ENCODE measurements at regions not wholly inside any gene's neighbourhood (a gene's known extent, or its start where the extent isn't known, plus 50 kb on each side); places are given as distances from the start of the nearest gene placed in this dataset.

DNA sequence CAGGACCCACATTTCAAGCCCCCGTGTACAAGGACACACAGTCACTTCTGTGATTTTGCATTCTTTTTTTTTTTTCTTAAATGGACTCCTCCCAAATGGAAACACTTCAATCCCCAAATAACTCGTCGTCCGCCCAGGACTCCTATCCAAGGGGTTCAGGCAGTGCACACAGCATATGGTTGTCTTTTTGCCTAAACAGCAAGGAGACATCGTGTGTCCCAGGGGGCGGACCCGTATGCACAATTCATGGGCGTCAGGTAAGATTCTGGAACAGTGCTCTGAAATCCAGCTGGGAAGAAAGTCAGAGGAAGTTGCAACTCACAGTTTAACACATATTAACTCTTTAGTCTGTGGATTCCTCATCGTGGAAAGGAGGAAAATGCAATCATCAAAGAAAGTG lies 231.3 kb downstream of the SHOX start:
- no peaks in the 10 kb centered on the region for H3K4me1 ChIP-seq
- no peak overlapping the region for H3K4me3 ChIP-seq
- no peaks in the 10 kb centered on the region for H3K36me3 ChIP-seq
- peaks cover 0 to 33% (median 2%) of the 10 kb centered on the region in 11 donors for H3K9me3 ChIP-seq
- WGBS, 2 donors: 47 to 63% methylated on average over 9 of the region's 9 CpGs
- intact Hi-C loops (cut with DNase I): no loop called here
- no peaks in the 10 kb centered on the region for H3K27me3 ChIP-seq
- ATAC-seq (no peak), DNase-seq (no peak)
- TF ChIP-seq, protein P1, sequence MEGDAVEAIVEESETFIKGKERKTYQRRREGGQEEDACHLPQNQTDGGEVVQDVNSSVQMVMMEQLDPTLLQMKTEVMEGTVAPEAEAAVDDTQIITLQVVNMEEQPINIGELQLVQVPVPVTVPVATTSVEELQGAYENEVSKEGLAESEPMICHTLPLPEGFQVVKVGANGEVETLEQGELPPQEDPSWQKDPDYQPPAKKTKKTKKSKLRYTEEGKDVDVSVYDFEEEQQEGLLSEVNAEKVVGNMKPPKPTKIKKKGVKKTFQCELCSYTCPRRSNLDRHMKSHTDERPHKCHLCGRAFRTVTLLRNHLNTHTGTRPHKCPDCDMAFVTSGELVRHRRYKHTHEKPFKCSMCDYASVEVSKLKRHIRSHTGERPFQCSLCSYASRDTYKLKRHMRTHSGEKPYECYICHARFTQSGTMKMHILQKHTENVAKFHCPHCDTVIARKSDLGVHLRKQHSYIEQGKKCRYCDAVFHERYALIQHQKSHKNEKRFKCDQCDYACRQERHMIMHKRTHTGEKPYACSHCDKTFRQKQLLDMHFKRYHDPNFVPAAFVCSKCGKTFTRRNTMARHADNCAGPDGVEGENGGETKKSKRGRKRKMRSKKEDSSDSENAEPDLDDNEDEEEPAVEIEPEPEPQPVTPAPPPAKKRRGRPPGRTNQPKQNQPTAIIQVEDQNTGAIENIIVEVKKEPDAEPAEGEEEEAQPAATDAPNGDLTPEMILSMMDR (IDR thresholded peaks at IDR 0.05): no peak
- no peak overlapping the region for H3K27ac ChIP-seq

DNA sequence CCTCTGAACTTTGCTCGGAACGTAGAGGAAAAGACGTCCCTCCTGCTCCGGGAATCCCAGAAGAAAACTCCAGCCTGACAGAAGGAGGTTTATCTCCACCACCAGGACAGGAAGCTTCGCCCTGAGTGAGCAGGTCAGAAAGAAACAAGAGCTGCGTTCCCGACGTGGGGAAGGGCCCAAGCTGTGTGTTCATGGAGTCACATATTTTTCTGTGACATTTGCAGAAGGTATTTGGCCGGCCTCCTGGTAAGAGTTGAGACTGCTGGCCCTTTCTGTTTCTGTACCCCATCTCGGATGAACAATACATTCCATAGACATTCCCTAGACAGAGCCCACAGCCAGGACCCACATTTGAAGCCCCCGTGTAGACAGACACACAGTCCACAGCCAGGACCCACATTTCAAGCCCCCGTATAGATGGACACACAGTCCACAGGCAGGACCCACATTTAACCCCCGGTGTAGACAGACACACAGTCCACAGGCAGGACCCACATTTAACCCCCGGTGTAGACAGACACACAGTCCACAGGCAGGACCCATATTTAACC lies 230.8 kb downstream of the SHOX start:
- Histone ChIP-seq H3K4me3 (no peak overlapping the region), H3K9me3 (peaks cover 0 to 33% (median 2%) of the 10 kb centered on the region in 11 donors), H3K27me3 (no peaks in the 10 kb centered on the region), H3K36me3 (no peaks in the 10 kb centered on the region), H3K27ac (no peak overlapping the region), H3K4me1 (no peaks in the 10 kb centered on the region)
- WGBS, 2 donors: 57 to 61% methylated on average over 14 of the region's 14 CpGs
- intact Hi-C loops (cut with DNase I): no loop called here
- DNase-seq (no peak), ATAC-seq (no peak)
- TF ChIP-seq, protein P1 (IDR thresholded peaks at IDR 0.05): no peak

- H3K4me3 ChIP-seq: no peak overlapping the region
- TF ChIP-seq, protein P1 (IDR thresholded peaks at IDR 0.05): no peak
- WGBS, 2 donors: 91% methylated on average over 1 of the region's 1 CpG
- no peaks in the 10 kb centered on the region for H3K4me1 ChIP-seq
- no peaks in the 10 kb centered on the region for H3K36me3 ChIP-seq
- ATAC-seq (no peak), DNase-seq (no peak)
- intact Hi-C loops (cut with DNase I): no loop called here
- H3K9me3 ChIP-seq: peaks cover 0 to 26% (median 2%) of the 10 kb centered on the region in 11 donors
- no peaks in the 10 kb centered on the region for H3K27me3 ChIP-seq
- H3K27ac ChIP-seq: no peak overlapping the region
These were observed 228.7 kb downstream of the SHOX start for GRCh38 chrX:859329-859728.

DNA sequence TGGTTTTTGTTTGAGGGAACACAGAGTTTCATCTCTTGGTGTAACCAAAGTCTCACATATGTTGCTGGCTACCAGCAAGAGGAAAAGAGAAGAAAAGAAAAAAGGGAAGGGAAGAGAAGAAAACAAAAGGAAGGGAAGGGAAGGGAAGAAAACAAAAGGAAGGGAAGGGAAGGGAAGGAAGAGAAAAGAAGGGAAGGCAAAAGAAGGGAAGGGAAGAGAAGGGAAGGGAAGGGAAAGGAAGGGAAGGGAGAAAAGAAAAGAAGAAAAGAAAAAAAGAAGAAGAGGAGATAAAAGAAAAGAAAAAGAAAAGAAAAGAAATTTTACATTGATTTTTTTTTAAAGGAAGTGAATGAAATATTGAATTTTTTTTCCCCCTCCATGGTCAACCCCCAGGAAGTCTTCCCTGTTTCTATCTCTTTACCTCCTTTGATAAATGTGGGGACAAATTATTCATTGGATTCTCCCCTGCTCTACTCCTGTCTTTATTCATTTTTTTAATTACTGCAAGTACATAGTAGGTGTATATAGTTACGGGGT lies 228.0 kb downstream of the SHOX start:
- Histone ChIP-seq H3K27me3 (no peaks in the 10 kb centered on the region), H3K36me3 (no peaks in the 10 kb centered on the region), H3K4me3 (no peak overlapping the region), H3K27ac (no peak overlapping the region), H3K4me1 (no peaks in the 10 kb centered on the region), H3K9me3 (peaks cover 0 to 25% (median 2%) of the 10 kb centered on the region in 11 donors)
- intact Hi-C loops (cut with DNase I): no loop called here
- WGBS, 2 donors: 97 to 100% methylated on average over 1 of the region's 1 CpG
- no peak for DNase-seq
- no peak for ATAC-seq
- TF ChIP-seq, protein P1 (IDR thresholded peaks at IDR 0.05): no peak
